A549 (cell line): ENCODE measurements at regions not wholly inside any gene's neighbourhood (a gene's known extent, or its start where the extent isn't known, plus 50 kb on each side); places are given as distances from the start of the nearest gene placed in this dataset.

Source experiments
- ATAC-seq, 2 experiments: fragments of 200-7000 bp in 1 of 2; fragments of >200 bp in 1 of 2; cut with Nextera tagmentation in 1 of 2; cut with Tn5 transposase in 1 of 2; 3 replicates each; pipeline versions ENCODE4 v1.8.0 to v1.9.1; 2018 to 2020; ENCODE audit warnings: mild to moderate bottlenecking in 1 of 2, moderate library complexity in 1 of 2
- CTCF ChIA-PET: fragments of 300-600 bp; sonication (Branson Sonifier 250); formaldehyde crosslinking; extraction: SDS; loops from one replicate; lab custom pipeline; 2021; ENCODE audit warnings: antibody characterized with exemption, inconsistent platforms; lab: Yijun Ruan, JAX
- POLR2A ChIA-PET: fragments of 350-600 bp; formaldehyde crosslinking; extraction: SDS; loops from one replicate; lab custom pipeline; 2021; ENCODE audit warnings: antibody characterized with exemption, inconsistent platforms; lab: Yijun Ruan, JAX
- DNase-seq, 2 experiments: peaks; one replicate each; pipeline versions ENCODE4 v3.0.0 to v3.0.0-alpha.2; 2011 to 2016; ENCODE audit warnings: low read depth in 1 of 2, low spot score in 1 of 2
- FAIRE-seq: peaks from 2 replicates; lab custom pipeline; 2011; peaks lifted over from hg19 to GRCh38; lab: Jason Lieb, UNC
- H3K27ac ChIP-seq, 2 experiments: fragments of >200 bp; sonication (Bioruptor Twin); formaldehyde crosslinking; 3 replicates each; pipeline ENCODE4 v1.5.1; 2016 to 2017
- H3K4me1 ChIP-seq: fragments of >200 bp; sonication (Bioruptor Twin); formaldehyde crosslinking; 3 replicates; pipeline ENCODE4 v1.6.1; 2016
- H3K4me2 ChIP-seq: fragments of >200 bp; sonication (Bioruptor Twin); formaldehyde crosslinking; 3 replicates; pipeline ENCODE4 v1.6.1; 2016
- H3K4me3 ChIP-seq: fragments of >200 bp; sonication (Bioruptor Twin); formaldehyde crosslinking; 3 replicates; pipeline ENCODE4 v1.5.1; 2016
- H3K9me3 ChIP-seq: fragments of >200 bp; sonication (Bioruptor Twin); formaldehyde crosslinking; 3 replicates; pipeline ENCODE4 v1.6.1; 2016
- BHLHE40 ChIP-seq: IDR thresholded peaks from 2 replicates; pipeline ENCODE4 v1.6.1; 2012; ENCODE audit warnings: low read depth, low read length, inconsistent platforms
- CBX2 ChIP-seq: fragments of 200-600 bp; sonication (generic); IDR thresholded peaks from 2 replicates; pipeline ENCODE4 v1.6.1; 2016; ENCODE audit warnings: low read depth, mild to moderate bottlenecking, borderline replicate concordance
- CBX8 ChIP-seq: fragments of 200-600 bp; sonication (generic); IDR thresholded peaks from 2 replicates; pipeline ENCODE4 v1.6.1; 2016
- E2F6 ChIP-seq: IDR thresholded peaks from 2 replicates; pipeline ENCODE4 v1.6.1; 2012; ENCODE audit warnings: low read depth, borderline replicate concordance
- EHF ChIP-seq: fragments of 250-450 bp; sonication (Bioruptor Pico); IDR thresholded peaks from 2 replicates; pipeline ENCODE4 v1.5.0; 2020; ENCODE audit warnings: mild to moderate bottlenecking
- EP300 ChIP-seq, 2 experiments: fragments of >200 bp; sonication (Bioruptor Twin); formaldehyde crosslinking; IDR thresholded peaks; 2 replicates in 1 of 2; 3 replicates in 1 of 2; pipeline ENCODE4 v1.6.1; 2016 to 2017
- FOSB ChIP-seq: fragments of 250-450 bp; sonication (Bioruptor Pico); IDR thresholded peaks from 2 replicates; pipeline ENCODE4 v1.5.0; 2020; ENCODE audit warnings: mild to moderate bottlenecking, moderate library complexity
- FOSL2 ChIP-seq, 2 experiments: fragments of 450-650 bp in 1 of 2; fragments of >200 bp in 1 of 2; sonication (Bioruptor Twin) in 1 of 2; formaldehyde crosslinking; IDR thresholded peaks; 2 replicates each; pipeline versions ENCODE4 v1.5.0 to v1.6.1; 2016 to 2020; ENCODE audit warnings: mild to moderate bottlenecking in 1 of 2, moderate library complexity in 1 of 2
- GATA3 ChIP-seq: IDR thresholded peaks from 2 replicates; pipeline ENCODE4 v1.6.1; 2012; ENCODE audit warnings: borderline replicate concordance
- HMGXB4 ChIP-seq: fragments of 250-450 bp; sonication (Bioruptor Pico); IDR thresholded peaks from 2 replicates; pipeline ENCODE4 v1.5.0; 2021; ENCODE audit warnings: mild to moderate bottlenecking, moderate library complexity, borderline replicate concordance
- HOXB5 ChIP-seq: fragments of 250-450 bp; sonication (Bioruptor Pico); IDR thresholded peaks from 2 replicates; pipeline ENCODE4 v1.5.0; 2020; ENCODE audit warnings: mild to moderate bottlenecking, moderate library complexity
- JUN ChIP-seq, 2 experiments: fragments of >200 bp; sonication (Bioruptor Twin); formaldehyde crosslinking; IDR thresholded peaks; 2 replicates in 1 of 2; 3 replicates in 1 of 2; pipeline ENCODE4 v1.6.1; 2016 to 2017
- JUNB ChIP-seq: fragments of >200 bp; sonication (Bioruptor Twin); formaldehyde crosslinking; IDR thresholded peaks from 2 replicates; pipeline ENCODE4 v1.6.1; 2016
- MAZ ChIP-seq: fragments of 150-350 bp; IDR thresholded peaks from 2 replicates; pipeline ENCODE4 v1.6.1; 2014; ENCODE audit warnings: antibody characterized with exemption, low read depth, low read length, borderline replicate concordance
- MYC ChIP-seq: IDR thresholded peaks from 2 replicates; pipeline ENCODE4 v1.6.1; 2012; ENCODE audit warnings: mild to moderate bottlenecking, inconsistent platforms, low read length, improper control_type of control experiment, borderline replicate concordance
- POLR2AphosphoS2 ChIP-seq: conservative IDR thresholded peaks from 2 replicates; pipeline ENCODE4 v1.6.1; 2012; ENCODE audit warnings: low read length, improper control_type of control experiment, inconsistent platforms
- RAD21 ChIP-seq, 2 experiments: fragments of >200 bp in 1 of 2; sonication (Bioruptor Twin) in 1 of 2; formaldehyde crosslinking in 1 of 2; IDR thresholded peaks in 1 of 2; conservative IDR thresholded peaks in 1 of 2; 2 replicates in 1 of 2; 3 replicates in 1 of 2; pipeline ENCODE4 v1.6.1; 2012 to 2018; ENCODE audit warnings: inconsistent platforms in 1 of 2
- RARB ChIP-seq: fragments of 250-450 bp; sonication (Bioruptor Pico); IDR thresholded peaks from 2 replicates; pipeline ENCODE4 v1.8.0; 2021; ENCODE audit warnings: mild to moderate bottlenecking, moderate library complexity
- TFCP2L1 ChIP-seq: fragments of 250-450 bp; sonication (Bioruptor Pico); IDR thresholded peaks from 2 replicates; pipeline ENCODE4 v1.5.0; 2021; ENCODE audit warnings: mild to moderate bottlenecking
- TP53 ChIP-seq: fragments of 250-450 bp; sonication (Bioruptor Pico); IDR thresholded peaks from 2 replicates; pipeline ENCODE4 v1.5.0; 2021; ENCODE audit warnings: mild to moderate bottlenecking, moderate library complexity
- ZC3H11A ChIP-seq: fragments of 450-650 bp; IDR thresholded peaks from 2 replicates; pipeline ENCODE4 v1.6.1; 2014; ENCODE audit warnings: antibody characterized with exemption, mild to moderate bottlenecking
- ZFP36 ChIP-seq: fragments of 450-650 bp; IDR thresholded peaks from 2 replicates; pipeline ENCODE4 v1.6.1; 2014; ENCODE audit warnings: borderline replicate concordance; ENCODE audit not compliant: partially characterized antibody
- ZNF302 ChIP-seq: fragments of 250-450 bp; sonication (Bioruptor Pico); IDR thresholded peaks from 2 replicates; pipeline ENCODE4 v1.9.0; 2021; ENCODE audit warnings: inconsistent platforms, mild to moderate bottlenecking, moderate library complexity
- WGBS: methylation state at CpG from one replicate; pipeline ENCODE4 v1.1.6; 2017; ENCODE audit errors: missing lambda C conversion rate; 5-methylcytosine and 5-hydroxymethylcytosine counted together
- TF ChIP-seq, protein P1 (sequence below): IDR thresholded peaks from 2 replicates; pipeline ENCODE4 v1.6.1; 2012
- TF ChIP-seq, protein P2 (sequence below): fragments of >200 bp; sonication (Bioruptor Twin); formaldehyde crosslinking; IDR thresholded peaks from 2 replicates; pipeline ENCODE4 v1.6.1; 2016
- TF ChIP-seq, protein P3 (sequence below): fragments of >200 bp; sonication (Bioruptor Twin); formaldehyde crosslinking; IDR thresholded peaks from 3 replicates; pipeline ENCODE4 v1.5.1; 2016
- TF ChIP-seq, protein P4 (sequence below): fragments of 450-650 bp; IDR thresholded peaks from 2 replicates; pipeline ENCODE4 v1.6.1; 2014; ENCODE audit warnings: antibody characterized with exemption

- H3K4me3 ChIP-seq, result no peak overlapping the region
- no peaks in the 10 kb centered on the region for H3K4me1 ChIP-seq
- ATAC-seq (no peak), FAIRE-seq (no peak), DNase-seq (no peak)
- H3K9me3 ChIP-seq, result no peaks in the 10 kb centered on the region
- POLR2A ChIA-PET, result no interaction called here
- CTCF ChIA-PET, result no interaction called here
- 71% methylated on average over 3 of the region's 3 CpGs for WGBS
- no peak overlapping the region for H3K27ac ChIP-seq
- H3K4me2 ChIP-seq, result no peak overlapping the region
- no peak for TF ChIP-seq MYC
- TF ChIP-seq ZNF302 (CRISPR knock-in tag), result no peak
- TF ChIP-seq MAZ, result no peak
- no peak for TF ChIP-seq FOSL2 (IDR thresholded peaks at IDR 0.05)
- TF ChIP-seq FOSL2 (CRISPR knock-in tag; IDR thresholded peaks at IDR 0.05), result no peak
- no peak for TF ChIP-seq CBX8
- TF ChIP-seq HOXB5 (CRISPR knock-in tag), result no peak
- TF ChIP-seq POLR2AphosphoS2, result no peak
- no peak for TF ChIP-seq JUN (IDR thresholded peaks at IDR 0.05)
- no peak for TF ChIP-seq GATA3
- TF ChIP-seq, protein P1, sequence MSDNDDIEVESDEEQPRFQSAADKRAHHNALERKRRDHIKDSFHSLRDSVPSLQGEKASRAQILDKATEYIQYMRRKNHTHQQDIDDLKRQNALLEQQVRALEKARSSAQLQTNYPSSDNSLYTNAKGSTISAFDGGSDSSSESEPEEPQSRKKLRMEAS, result no peak
- TF ChIP-seq ZFP36, result no peak
- no peak for TF ChIP-seq EHF (CRISPR knock-in tag)
- no peak for TF ChIP-seq TP53 (CRISPR knock-in tag)
- TF ChIP-seq ZC3H11A, result no peak
- no peak for TF ChIP-seq FOSB (CRISPR knock-in tag)
- TF ChIP-seq, protein P2, sequence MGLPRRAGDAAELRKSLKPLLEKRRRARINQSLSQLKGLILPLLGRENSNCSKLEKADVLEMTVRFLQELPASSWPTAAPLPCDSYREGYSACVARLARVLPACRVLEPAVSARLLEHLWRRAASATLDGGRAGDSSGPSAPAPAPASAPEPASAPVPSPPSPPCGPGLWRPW, result no peak
- TF ChIP-seq EP300 (IDR thresholded peaks at IDR 0.05), result no peak
These were observed 309.8 kb downstream of the LMO7 start for GRCh38 chr13:75945841-75946482.

DNA sequence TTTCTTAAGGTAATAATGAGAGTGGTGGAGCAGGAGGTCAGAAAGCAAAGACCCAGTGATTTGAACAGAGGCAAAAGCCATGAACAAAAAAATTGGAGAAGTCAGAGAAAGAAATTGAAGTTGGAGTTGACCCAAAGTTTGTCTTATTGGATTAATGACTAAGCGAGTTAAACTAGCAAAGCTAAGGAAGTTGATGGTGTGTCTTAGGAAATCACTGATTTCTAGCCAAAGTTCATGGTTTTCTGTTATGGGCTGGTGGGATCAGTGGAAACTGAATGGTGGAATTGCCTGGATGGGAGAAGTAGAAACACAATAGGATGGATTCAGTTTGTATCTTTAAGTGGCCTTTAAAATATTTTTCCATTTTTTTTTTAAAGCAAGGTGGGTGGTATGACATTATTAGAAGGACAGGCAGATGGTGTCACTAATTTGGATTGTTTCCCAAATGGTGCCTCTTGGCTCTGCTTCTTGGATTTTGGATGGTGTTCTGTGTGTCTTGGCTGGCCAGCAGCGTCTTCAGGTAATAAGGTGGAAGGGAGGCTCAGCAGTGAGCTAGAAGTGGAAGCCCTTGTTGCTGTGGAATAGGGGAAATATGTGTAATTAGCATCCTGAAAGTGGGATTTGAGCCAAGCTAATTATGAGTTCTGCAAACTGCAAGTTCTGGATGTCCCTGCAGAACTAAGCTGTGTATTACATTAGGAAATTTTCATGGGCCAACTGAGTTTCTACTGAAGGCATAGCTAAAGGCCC is 302.9 kb downstream of the LMO7 start:
- peak overlapping the region; percentile 20; the same call in 1 of the 3 replicates for H3K4me2 ChIP-seq
- no peaks in the 10 kb centered on the region for H3K9me3 ChIP-seq
- peaks cover 11% of the 10 kb centered on the region; the same call in 1 of the 3 replicates for H3K4me1 ChIP-seq
- ATAC-seq (no peak), FAIRE-seq (no peak), DNase-seq (no peak)
- H3K27ac ChIP-seq, result no peak overlapping the region
- CTCF ChIA-PET, result no interaction called here
- 31% methylated on average over 2 of the region's 2 CpGs for WGBS
- no peak for TF ChIP-seq RARB (CRISPR knock-in tag)
- TF ChIP-seq RAD21 (conservative IDR thresholded peaks at IDR 0.05 in 1 of 2, IDR thresholded peaks at IDR 0.05 in 1 of 2), result no peak
- no peak for TF ChIP-seq ZFP36
- no peak for TF ChIP-seq JUNB
- TF ChIP-seq, protein P3, sequence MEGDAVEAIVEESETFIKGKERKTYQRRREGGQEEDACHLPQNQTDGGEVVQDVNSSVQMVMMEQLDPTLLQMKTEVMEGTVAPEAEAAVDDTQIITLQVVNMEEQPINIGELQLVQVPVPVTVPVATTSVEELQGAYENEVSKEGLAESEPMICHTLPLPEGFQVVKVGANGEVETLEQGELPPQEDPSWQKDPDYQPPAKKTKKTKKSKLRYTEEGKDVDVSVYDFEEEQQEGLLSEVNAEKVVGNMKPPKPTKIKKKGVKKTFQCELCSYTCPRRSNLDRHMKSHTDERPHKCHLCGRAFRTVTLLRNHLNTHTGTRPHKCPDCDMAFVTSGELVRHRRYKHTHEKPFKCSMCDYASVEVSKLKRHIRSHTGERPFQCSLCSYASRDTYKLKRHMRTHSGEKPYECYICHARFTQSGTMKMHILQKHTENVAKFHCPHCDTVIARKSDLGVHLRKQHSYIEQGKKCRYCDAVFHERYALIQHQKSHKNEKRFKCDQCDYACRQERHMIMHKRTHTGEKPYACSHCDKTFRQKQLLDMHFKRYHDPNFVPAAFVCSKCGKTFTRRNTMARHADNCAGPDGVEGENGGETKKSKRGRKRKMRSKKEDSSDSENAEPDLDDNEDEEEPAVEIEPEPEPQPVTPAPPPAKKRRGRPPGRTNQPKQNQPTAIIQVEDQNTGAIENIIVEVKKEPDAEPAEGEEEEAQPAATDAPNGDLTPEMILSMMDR, result no peak
- TF ChIP-seq BHLHE40, result no peak
- no peak for TF ChIP-seq EHF (CRISPR knock-in tag)
- TF ChIP-seq HMGXB4 (CRISPR knock-in tag), result no peak
- no peak for TF ChIP-seq CBX2
- TF ChIP-seq, protein P4, sequence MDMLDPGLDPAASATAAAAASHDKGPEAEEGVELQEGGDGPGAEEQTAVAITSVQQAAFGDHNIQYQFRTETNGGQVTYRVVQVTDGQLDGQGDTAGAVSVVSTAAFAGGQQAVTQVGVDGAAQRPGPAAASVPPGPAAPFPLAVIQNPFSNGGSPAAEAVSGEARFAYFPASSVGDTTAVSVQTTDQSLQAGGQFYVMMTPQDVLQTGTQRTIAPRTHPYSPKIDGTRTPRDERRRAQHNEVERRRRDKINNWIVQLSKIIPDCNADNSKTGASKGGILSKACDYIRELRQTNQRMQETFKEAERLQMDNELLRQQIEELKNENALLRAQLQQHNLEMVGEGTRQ, result no peak
- no peak for TF ChIP-seq JUN (IDR thresholded peaks at IDR 0.05)
- TF ChIP-seq FOSL2 (IDR thresholded peaks at IDR 0.05), result no peak
- no peak for TF ChIP-seq FOSL2 (CRISPR knock-in tag; IDR thresholded peaks at IDR 0.05)
- TF ChIP-seq POLR2AphosphoS2, result no peak
- TF ChIP-seq TFCP2L1, result no peak
- no peak for TF ChIP-seq E2F6
- no peak overlapping the region for H3K4me3 ChIP-seq
- POLR2A ChIA-PET, result no interaction called here
